GM06990 (cell line): ENCODE measurements at regions not wholly inside any gene's neighbourhood (a gene's known extent, or its start where the extent isn't known, plus 50 kb on each side); places are given as distances from the start of the nearest gene placed in this dataset.

Experiments used
- DNase-seq: peaks from one replicate; pipeline ENCODE4 v3.0.0-alpha.2; 2011; ENCODE audit not compliant: insufficient read length; ENCODE audit errors: extremely low read depth
- H3K27me3 ChIP-seq: replicated peaks from 2 replicates; pipeline ENCODE4 v1.6.0; 2011; ENCODE audit warnings: low read length; ENCODE audit not compliant: control insufficient read depth, insufficient read depth
- H3K36me3 ChIP-seq: 2 replicates; pipeline ENCODE4 v1.5.1; 2011; ENCODE audit warnings: low read length; ENCODE audit not compliant: control insufficient read depth, insufficient read depth
- H3K4me3 ChIP-seq: replicated peaks from 2 replicates; pipeline ENCODE4 v1.5.1; 2011; ENCODE audit warnings: low read depth, mild to moderate bottlenecking, control low read depth, low read length
- TF ChIP-seq, protein P1 (sequence below): IDR thresholded peaks from 2 replicates; pipeline ENCODE4 v1.5.1; 2011; ENCODE audit warnings: low read length, control low read depth, mild to moderate bottlenecking, inconsistent platforms; ENCODE audit not compliant: insufficient read depth, poor library complexity, severe bottlenecking

- H3K4me3 ChIP-seq = no peak overlapping the region
- no peaks in the 10 kb centered on the region for H3K36me3 ChIP-seq
- H3K27me3 ChIP-seq = no peaks in the 10 kb centered on the region
- TF ChIP-seq, protein P1, sequence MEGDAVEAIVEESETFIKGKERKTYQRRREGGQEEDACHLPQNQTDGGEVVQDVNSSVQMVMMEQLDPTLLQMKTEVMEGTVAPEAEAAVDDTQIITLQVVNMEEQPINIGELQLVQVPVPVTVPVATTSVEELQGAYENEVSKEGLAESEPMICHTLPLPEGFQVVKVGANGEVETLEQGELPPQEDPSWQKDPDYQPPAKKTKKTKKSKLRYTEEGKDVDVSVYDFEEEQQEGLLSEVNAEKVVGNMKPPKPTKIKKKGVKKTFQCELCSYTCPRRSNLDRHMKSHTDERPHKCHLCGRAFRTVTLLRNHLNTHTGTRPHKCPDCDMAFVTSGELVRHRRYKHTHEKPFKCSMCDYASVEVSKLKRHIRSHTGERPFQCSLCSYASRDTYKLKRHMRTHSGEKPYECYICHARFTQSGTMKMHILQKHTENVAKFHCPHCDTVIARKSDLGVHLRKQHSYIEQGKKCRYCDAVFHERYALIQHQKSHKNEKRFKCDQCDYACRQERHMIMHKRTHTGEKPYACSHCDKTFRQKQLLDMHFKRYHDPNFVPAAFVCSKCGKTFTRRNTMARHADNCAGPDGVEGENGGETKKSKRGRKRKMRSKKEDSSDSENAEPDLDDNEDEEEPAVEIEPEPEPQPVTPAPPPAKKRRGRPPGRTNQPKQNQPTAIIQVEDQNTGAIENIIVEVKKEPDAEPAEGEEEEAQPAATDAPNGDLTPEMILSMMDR = no peak
- DNase-seq = no peak
Observed at GRCh38 chr4:136441629-136442282, 1090.5 kb downstream of the PCDH18 start.

DNA sequence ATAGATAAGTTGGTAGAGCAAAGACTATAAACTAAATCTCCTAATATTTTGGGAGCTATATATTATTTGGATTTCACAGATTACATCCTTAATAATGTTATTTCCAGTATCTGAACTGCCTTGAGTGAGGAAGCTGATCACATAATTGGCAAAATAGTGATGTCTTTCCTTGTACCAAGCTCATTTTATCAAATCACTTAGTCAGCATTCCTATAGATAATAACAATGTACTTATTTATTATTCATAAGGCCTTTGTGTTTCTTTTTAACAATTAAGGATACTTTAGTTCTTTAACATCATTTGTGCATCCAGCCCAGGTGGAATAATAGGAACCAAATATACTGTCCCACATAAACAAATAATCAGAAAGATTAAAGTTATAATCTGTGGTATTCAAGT lies 1093.6 kb downstream of the PCDH18 start:
- no peaks in the 10 kb centered on the region for H3K36me3 ChIP-seq
- no peak for DNase-seq
- TF ChIP-seq, protein P1 = no peak
- no peaks in the 10 kb centered on the region for H3K27me3 ChIP-seq
- no peak overlapping the region for H3K4me3 ChIP-seq

- no peak for DNase-seq
- H3K27me3 ChIP-seq = no peaks in the 10 kb centered on the region
- H3K4me3 ChIP-seq = no peak overlapping the region
- TF ChIP-seq, protein P1 = no peak
- no peaks in the 10 kb centered on the region for H3K36me3 ChIP-seq
Observed at GRCh38 chr4:136424052-136424451, 1108.2 kb downstream of the PCDH18 start.

DNA sequence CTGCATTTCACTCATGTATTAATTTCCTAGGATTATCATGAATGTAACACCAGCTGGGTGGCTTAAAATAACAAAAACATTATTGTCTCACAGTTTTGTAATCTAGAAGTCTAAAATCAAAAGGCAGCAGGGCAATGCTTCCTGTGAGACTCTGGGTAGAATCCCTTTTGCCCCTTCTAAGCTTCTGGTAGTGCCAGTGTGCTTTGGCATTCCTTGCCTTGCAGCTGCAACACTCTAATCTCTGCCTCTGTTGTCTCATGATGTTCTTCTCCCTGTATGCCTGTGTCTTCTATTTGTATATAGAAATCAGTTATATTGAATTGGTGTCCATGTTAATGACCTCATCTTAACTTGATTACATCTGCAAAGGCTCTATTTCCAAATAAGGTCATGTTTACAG lies 1117.3 kb downstream of the PCDH18 start:
- Histone ChIP-seq H3K36me3 (no peaks in the 10 kb centered on the region), H3K27me3 (no peaks in the 10 kb centered on the region), H3K4me3 (no peak overlapping the region)
- TF ChIP-seq, protein P1 = no peak
- DNase-seq = no peak

DNA sequence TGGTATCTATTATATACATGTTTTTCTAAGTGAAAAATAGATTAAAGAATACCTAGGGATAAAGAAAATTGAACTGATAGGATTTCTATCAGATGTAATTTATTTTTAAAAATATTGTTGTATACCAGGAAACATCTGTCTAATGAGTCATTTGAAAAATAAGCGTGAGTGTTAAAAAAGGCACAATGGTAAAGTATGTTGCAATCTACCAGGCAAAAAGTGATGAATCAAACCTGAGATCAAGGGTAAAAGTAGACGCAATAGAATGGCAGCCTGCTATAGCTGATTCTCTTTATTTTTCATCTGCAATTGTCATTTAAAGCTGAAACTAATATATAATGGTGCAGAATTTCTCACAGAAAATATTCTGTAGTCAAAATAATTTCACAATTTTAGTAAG lies 1119.6 kb downstream of the PCDH18 start:
- TF ChIP-seq, protein P1 = no peak
- H3K4me3 ChIP-seq = no peak overlapping the region
- no peak for DNase-seq
- no peaks in the 10 kb centered on the region for H3K27me3 ChIP-seq
- H3K36me3 ChIP-seq = no peaks in the 10 kb centered on the region

- no peak for DNase-seq
- TF ChIP-seq, protein P1 = no peak
- H3K27me3 ChIP-seq = no peaks in the 10 kb centered on the region
- H3K4me3 ChIP-seq = no peak overlapping the region
- H3K36me3 ChIP-seq = no peaks in the 10 kb centered on the region
Observed at GRCh38 chr4:136400829-136401228, 1131.5 kb downstream of the PCDH18 start.
